HEK293 (cell line): ENCODE measurements at regions not wholly inside any gene's neighbourhood (a gene's known extent, or its start where the extent isn't known, plus 50 kb on each side); places are given as distances from the start of the nearest gene placed in this dataset.

Experiments used
- BCL11A ChIP-seq: fragments of 450-650 bp; formaldehyde crosslinking; IDR thresholded peaks from 2 replicates; pipeline ENCODE4 v1.5.1; 2016; ENCODE audit warnings: low read depth, missing biosample characterization, missing genetic modification characterization
- SP2 ChIP-seq: fragments of 450-650 bp; formaldehyde crosslinking; IDR thresholded peaks from 2 replicates; pipeline ENCODE4 v1.5.1; 2016; ENCODE audit warnings: missing biosample characterization, missing genetic modification characterization
- YY1 ChIP-seq: fragments of 450-650 bp; formaldehyde crosslinking; IDR thresholded peaks from 2 replicates; pipeline ENCODE4 v1.5.1; 2018; ENCODE audit warnings: missing biosample characterization, missing genetic modification characterization
- ZEB2 ChIP-seq: fragments of 450-650 bp; formaldehyde crosslinking; IDR thresholded peaks from 2 replicates; pipeline ENCODE4 v1.5.1; 2016; ENCODE audit warnings: missing biosample characterization, missing genetic modification characterization
- ZNF274 ChIP-seq, 2 experiments: fragments of 200-500 bp in 1 of 2; fragments of 450-650 bp in 1 of 2; sonication (Bioruptor generic) in 1 of 2; formaldehyde crosslinking in 1 of 2; IDR thresholded peaks; 2 replicates each; pipeline versions ENCODE4 v1.5.1 to v1.6.1; 2014 to 2016; ENCODE audit warnings: borderline replicate concordance in 1 of 2, inconsistent platforms in 1 of 2, low read length in 1 of 2, missing biosample characterization in 1 of 2, missing genetic modification characterization in 1 of 2
- ZNF324 ChIP-seq: fragments of 450-650 bp; formaldehyde crosslinking; IDR thresholded peaks from 2 replicates; pipeline ENCODE4 v1.5.1; 2016; ENCODE audit warnings: missing biosample characterization, missing genetic modification characterization
- ZNF335 ChIP-seq: fragments of 450-650 bp; formaldehyde crosslinking; conservative IDR thresholded peaks from 2 replicates; pipeline ENCODE4 v1.5.1; 2016; ENCODE audit warnings: missing biosample characterization, missing genetic modification characterization
- ZNF785 ChIP-seq: fragments of 450-650 bp; formaldehyde crosslinking; IDR thresholded peaks from 2 replicates; pipeline ENCODE4 v1.5.1; 2016; ENCODE audit warnings: missing biosample characterization, missing genetic modification characterization
- TF ChIP-seq, protein P1 (sequence below): fragments of 450-650 bp; formaldehyde crosslinking; IDR thresholded peaks from 2 replicates; pipeline ENCODE4 v1.5.1; 2016; ENCODE audit warnings: missing biosample characterization, missing genetic modification characterization
- TF ChIP-seq, protein P2 (sequence below): fragments of 450-650 bp; formaldehyde crosslinking; IDR thresholded peaks from 2 replicates; pipeline ENCODE4 v1.5.1; 2017; ENCODE audit warnings: missing biosample characterization, missing genetic modification characterization
- TF ChIP-seq, protein P3 (sequence below): fragments of 450-650 bp; formaldehyde crosslinking; IDR thresholded peaks from 2 replicates; pipeline ENCODE4 v1.5.1; 2016; ENCODE audit warnings: missing biosample characterization, missing genetic modification characterization
- TF ChIP-seq, protein P4 (sequence below): fragments of 450-650 bp; formaldehyde crosslinking; IDR thresholded peaks from 2 replicates; pipeline ENCODE4 v1.5.1; 2016; ENCODE audit warnings: missing biosample characterization, missing genetic modification characterization

DNA sequence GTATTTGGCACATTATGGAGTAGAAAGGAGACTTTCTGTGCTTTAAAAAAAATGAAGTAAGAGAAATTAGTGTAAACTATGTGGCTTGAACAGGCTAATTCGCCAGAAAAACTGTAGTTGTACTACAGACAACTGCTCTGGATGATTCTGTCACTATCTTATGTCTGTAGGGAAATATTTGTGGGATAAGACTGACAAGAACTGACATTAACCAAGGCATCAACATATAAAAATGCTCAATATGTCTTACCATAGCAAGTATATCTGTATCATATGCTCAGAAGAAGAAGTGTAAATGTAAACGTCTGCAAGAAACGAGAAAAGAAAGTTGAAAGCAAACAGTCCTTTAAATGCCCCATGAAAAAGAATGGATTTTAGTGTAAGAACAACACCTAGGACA, 1545.0 kb downstream of the CDH8 start:
- TF ChIP-seq ZNF274 (IDR thresholded peaks at IDR 0.05; ENCODE audit: low read length) (no peak), ZNF274 (tag by site-specific recombination; IDR thresholded peaks at IDR 0.05; ENCODE audit: borderline replicate concordance) (no peak), ZNF324 (tag by site-specific recombination) (no peak), BCL11A (tag by site-specific recombination) (no peak), ZNF785 (tag by site-specific recombination) (no peak), ZNF335 (tag by site-specific recombination) (no peak), ZEB2 (tag by site-specific recombination) (no peak), YY1 (tag by site-specific recombination) (no peak), SP2 (no peak)
- TF ChIP-seq, protein P1, sequence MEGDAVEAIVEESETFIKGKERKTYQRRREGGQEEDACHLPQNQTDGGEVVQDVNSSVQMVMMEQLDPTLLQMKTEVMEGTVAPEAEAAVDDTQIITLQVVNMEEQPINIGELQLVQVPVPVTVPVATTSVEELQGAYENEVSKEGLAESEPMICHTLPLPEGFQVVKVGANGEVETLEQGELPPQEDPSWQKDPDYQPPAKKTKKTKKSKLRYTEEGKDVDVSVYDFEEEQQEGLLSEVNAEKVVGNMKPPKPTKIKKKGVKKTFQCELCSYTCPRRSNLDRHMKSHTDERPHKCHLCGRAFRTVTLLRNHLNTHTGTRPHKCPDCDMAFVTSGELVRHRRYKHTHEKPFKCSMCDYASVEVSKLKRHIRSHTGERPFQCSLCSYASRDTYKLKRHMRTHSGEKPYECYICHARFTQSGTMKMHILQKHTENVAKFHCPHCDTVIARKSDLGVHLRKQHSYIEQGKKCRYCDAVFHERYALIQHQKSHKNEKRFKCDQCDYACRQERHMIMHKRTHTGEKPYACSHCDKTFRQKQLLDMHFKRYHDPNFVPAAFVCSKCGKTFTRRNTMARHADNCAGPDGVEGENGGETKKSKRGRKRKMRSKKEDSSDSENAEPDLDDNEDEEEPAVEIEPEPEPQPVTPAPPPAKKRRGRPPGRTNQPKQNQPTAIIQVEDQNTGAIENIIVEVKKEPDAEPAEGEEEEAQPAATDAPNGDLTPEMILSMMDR (tag by site-specific recombination): no peak
- TF ChIP-seq, protein P2, sequence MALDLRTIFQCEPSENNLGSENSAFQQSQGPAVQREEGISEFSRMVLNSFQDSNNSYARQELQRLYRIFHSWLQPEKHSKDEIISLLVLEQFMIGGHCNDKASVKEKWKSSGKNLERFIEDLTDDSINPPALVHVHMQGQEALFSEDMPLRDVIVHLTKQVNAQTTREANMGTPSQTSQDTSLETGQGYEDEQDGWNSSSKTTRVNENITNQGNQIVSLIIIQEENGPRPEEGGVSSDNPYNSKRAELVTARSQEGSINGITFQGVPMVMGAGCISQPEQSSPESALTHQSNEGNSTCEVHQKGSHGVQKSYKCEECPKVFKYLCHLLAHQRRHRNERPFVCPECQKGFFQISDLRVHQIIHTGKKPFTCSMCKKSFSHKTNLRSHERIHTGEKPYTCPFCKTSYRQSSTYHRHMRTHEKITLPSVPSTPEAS (tag by site-specific recombination): no peak
- TF ChIP-seq, protein P3, sequence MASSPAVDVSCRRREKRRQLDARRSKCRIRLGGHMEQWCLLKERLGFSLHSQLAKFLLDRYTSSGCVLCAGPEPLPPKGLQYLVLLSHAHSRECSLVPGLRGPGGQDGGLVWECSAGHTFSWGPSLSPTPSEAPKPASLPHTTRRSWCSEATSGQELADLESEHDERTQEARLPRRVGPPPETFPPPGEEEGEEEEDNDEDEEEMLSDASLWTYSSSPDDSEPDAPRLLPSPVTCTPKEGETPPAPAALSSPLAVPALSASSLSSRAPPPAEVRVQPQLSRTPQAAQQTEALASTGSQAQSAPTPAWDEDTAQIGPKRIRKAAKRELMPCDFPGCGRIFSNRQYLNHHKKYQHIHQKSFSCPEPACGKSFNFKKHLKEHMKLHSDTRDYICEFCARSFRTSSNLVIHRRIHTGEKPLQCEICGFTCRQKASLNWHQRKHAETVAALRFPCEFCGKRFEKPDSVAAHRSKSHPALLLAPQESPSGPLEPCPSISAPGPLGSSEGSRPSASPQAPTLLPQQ (tag by site-specific recombination): no peak
- TF ChIP-seq, protein P4, sequence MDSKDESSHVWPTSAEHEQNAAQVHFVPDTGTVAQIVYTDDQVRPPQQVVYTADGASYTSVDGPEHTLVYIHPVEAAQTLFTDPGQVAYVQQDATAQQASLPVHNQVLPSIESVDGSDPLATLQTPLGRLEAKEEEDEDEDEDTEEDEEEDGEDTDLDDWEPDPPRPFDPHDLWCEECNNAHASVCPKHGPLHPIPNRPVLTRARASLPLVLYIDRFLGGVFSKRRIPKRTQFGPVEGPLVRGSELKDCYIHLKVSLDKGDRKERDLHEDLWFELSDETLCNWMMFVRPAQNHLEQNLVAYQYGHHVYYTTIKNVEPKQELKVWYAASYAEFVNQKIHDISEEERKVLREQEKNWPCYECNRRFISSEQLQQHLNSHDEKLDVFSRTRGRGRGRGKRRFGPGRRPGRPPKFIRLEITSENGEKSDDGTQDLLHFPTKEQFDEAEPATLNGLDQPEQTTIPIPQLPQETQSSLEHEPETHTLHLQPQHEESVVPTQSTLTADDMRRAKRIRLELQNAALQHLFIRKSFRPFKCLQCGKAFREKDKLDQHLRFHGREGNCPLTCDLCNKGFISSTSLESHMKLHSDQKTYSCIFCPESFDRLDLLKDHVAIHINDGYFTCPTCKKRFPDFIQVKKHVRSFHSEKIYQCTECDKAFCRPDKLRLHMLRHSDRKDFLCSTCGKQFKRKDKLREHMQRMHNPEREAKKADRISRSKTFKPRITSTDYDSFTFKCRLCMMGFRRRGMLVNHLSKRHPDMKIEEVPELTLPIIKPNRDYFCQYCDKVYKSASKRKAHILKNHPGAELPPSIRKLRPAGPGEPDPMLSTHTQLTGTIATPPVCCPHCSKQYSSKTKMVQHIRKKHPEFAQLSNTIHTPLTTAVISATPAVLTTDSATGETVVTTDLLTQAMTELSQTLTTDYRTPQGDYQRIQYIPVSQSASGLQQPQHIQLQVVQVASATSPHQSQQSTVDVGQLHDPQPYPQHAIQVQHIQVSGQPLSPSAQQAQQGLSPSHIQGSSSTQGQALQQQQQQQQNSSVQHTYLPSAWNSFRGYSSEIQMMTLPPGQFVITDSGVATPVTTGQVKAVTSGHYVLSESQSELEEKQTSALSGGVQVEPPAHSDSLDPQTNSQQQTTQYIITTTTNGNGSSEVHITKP (tag by site-specific recombination): no peak
